PC-9 (cell line): ENCODE measurements at regions not wholly inside any gene's neighbourhood (a gene's known extent, or its start where the extent isn't known, plus 50 kb on each side); places are given as distances from the start of the nearest gene placed in this dataset.

ENCODE experiments used
- EZH2 ChIP-seq: fragments of 200-600 bp; sonication (generic); IDR thresholded peaks from 2 replicates; pipeline ENCODE4 v1.8.0; 2017; ENCODE audit warnings: antibody characterized with exemption, low read depth
- TF ChIP-seq, protein P1 (sequence below): fragments of 200-600 bp; sonication (generic); conservative IDR thresholded peaks from 2 replicates; pipeline ENCODE4 v1.6.1; 2017; ENCODE audit warnings: mixed run types, antibody characterized with exemption, mild to moderate bottlenecking, moderate library complexity

DNA sequence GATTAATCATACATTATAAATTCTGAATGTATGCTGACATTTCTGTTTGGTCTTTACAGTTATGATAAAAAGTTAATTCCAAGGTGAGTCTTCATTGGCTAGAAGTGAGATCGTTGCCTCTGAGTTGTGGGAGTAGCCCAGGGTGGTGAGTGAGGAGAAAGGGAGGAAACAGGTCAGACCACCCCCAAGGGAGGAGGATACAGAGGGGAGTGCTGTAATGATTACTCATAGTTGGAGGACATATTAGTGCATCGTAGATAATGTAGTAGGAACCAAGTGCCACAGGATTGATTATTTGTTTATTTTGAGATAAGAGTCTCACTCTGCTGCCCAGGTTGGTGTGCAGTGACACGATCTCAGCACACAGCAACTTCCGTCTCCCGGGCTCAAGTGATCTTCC is 672.2 kb downstream of the INHBA start:
- TF ChIP-seq, protein P1, sequence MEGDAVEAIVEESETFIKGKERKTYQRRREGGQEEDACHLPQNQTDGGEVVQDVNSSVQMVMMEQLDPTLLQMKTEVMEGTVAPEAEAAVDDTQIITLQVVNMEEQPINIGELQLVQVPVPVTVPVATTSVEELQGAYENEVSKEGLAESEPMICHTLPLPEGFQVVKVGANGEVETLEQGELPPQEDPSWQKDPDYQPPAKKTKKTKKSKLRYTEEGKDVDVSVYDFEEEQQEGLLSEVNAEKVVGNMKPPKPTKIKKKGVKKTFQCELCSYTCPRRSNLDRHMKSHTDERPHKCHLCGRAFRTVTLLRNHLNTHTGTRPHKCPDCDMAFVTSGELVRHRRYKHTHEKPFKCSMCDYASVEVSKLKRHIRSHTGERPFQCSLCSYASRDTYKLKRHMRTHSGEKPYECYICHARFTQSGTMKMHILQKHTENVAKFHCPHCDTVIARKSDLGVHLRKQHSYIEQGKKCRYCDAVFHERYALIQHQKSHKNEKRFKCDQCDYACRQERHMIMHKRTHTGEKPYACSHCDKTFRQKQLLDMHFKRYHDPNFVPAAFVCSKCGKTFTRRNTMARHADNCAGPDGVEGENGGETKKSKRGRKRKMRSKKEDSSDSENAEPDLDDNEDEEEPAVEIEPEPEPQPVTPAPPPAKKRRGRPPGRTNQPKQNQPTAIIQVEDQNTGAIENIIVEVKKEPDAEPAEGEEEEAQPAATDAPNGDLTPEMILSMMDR: no peak
- TF ChIP-seq EZH2: no peak
